ENCODE measurements at regions not wholly inside any gene's neighbourhood (a gene's known extent, or its start where the extent isn't known, plus 50 kb on each side); places are given as distances from the start of the nearest gene placed in this dataset.

- no peak overlapping the region for H3K4me3 Mint-ChIP-seq
- no peak overlapping the region for H3K27ac Mint-ChIP-seq (ENCODE audit: unreplicated experiment)
- peaks cover 3% of the 10 kb centered on the region for H3K36me3 Mint-ChIP-seq (ENCODE audit: low read depth)
- H3K27me3 Mint-ChIP-seq (ENCODE audit: low read depth), result no peaks in the 10 kb centered on the region
- H3K9me3 Mint-ChIP-seq, result peaks cover 3% of the 10 kb centered on the region
- no peak for DNase-seq (ENCODE audit: low read depth, low spot score)
- TF ChIP-seq CTCF (conservative IDR thresholded peaks at IDR 0.05), result no peak
- H3K4me1 Mint-ChIP-seq, result peaks cover 5% of the 10 kb centered on the region
These were observed 67.8 kb upstream of the SORBS2 start for GRCh38 chr4:185879666-185880312.

GRCh38 chr4:185880571-185880970, 68.6 kb upstream of the SORBS2 start:
- no peak overlapping the region for H3K4me3 Mint-ChIP-seq
- peak overlapping the region; percentile 14 for H3K27ac Mint-ChIP-seq (ENCODE audit: unreplicated experiment)

GRCh38 chr4:185881430-185881829, 69.4 kb upstream of the SORBS2 start:
- peaks cover 3% of the 10 kb centered on the region for H3K36me3 Mint-ChIP-seq (ENCODE audit: low read depth)
- no peak for DNase-seq (ENCODE audit: low read depth, low spot score)
- no peaks in the 10 kb centered on the region for H3K27me3 Mint-ChIP-seq (ENCODE audit: low read depth)
- H3K27ac Mint-ChIP-seq (ENCODE audit: unreplicated experiment), result no peak overlapping the region
- no peak overlapping the region for H3K4me3 Mint-ChIP-seq
- peaks cover 5% of the 10 kb centered on the region for H3K4me1 Mint-ChIP-seq
- H3K9me3 Mint-ChIP-seq, result peaks cover 3% of the 10 kb centered on the region
- no peak for TF ChIP-seq CTCF (conservative IDR thresholded peaks at IDR 0.05)

More at GRCh38 chr4:185880571-185880970, 68.6 kb upstream of the SORBS2 start:
- no peaks in the 10 kb centered on the region for H3K27me3 Mint-ChIP-seq (ENCODE audit: low read depth)
- peaks cover 3% of the 10 kb centered on the region for H3K9me3 Mint-ChIP-seq
- peaks cover 5% of the 10 kb centered on the region for H3K4me1 Mint-ChIP-seq
- no peak for TF ChIP-seq CTCF (conservative IDR thresholded peaks at IDR 0.05)
- DNase-seq (ENCODE audit: low read depth, low spot score), result no peak
- H3K36me3 Mint-ChIP-seq (ENCODE audit: low read depth), result peaks cover 3% of the 10 kb centered on the region

- Mint-ChIP-seq H3K4me1 (peaks cover 5% of the 10 kb centered on the region), H3K4me3 (no peak overlapping the region), H3K36me3 (ENCODE audit: low read depth) (peaks cover 3% of the 10 kb centered on the region), H3K27me3 (ENCODE audit: low read depth) (no peaks in the 10 kb centered on the region), H3K27ac (ENCODE audit: unreplicated experiment) (no peak overlapping the region), H3K9me3 (peaks cover 12% of the 10 kb centered on the region)
- TF ChIP-seq CTCF (conservative IDR thresholded peaks at IDR 0.05), result no peak
- no peak for DNase-seq (ENCODE audit: low read depth, low spot score)
These were observed 71.6 kb upstream of the SORBS2 start for GRCh38 chr4:185883591-185883990.

- no peak for DNase-seq (ENCODE audit: low read depth, low spot score)
- Mint-ChIP-seq H3K36me3 (ENCODE audit: low read depth) (peaks cover 3% of the 10 kb centered on the region), H3K27ac (ENCODE audit: unreplicated experiment) (no peak overlapping the region), H3K27me3 (ENCODE audit: low read depth) (no peaks in the 10 kb centered on the region), H3K4me3 (no peak overlapping the region), H3K9me3 (peaks cover 13% of the 10 kb centered on the region), H3K4me1 (no peaks in the 10 kb centered on the region)
- TF ChIP-seq CTCF (conservative IDR thresholded peaks at IDR 0.05), result no peak
These were observed 73.1 kb upstream of the SORBS2 start for GRCh38 chr4:185885075-185885474.

All from neural crest cell (in vitro differentiated cells).